Endothelial cell of umbilical vein (primary cell): ENCODE measurements at regions not wholly inside any gene's neighbourhood (a gene's known extent, or its start where the extent isn't known, plus 50 kb on each side); places are given as distances from the start of the nearest gene placed in this dataset.

ENCODE experiments used
- EZH2 ChIP-seq: IDR thresholded peaks from 2 replicates; pipeline ENCODE4 v1.6.1; 2012; ENCODE audit warnings: borderline replicate concordance, low read depth, mild to moderate bottlenecking, moderate library complexity, low read length, inconsistent platforms; ENCODE audit not compliant: severe bottlenecking
- GATA2 ChIP-seq: IDR thresholded peaks from 2 replicates; pipeline ENCODE4 v1.7.0; 2011; ENCODE audit warnings: low read depth, mild to moderate bottlenecking, moderate library complexity, mixed read lengths, low read length; ENCODE audit not compliant: insufficient read length, insufficient read depth
- MAX ChIP-seq: IDR thresholded peaks from 2 replicates; pipeline ENCODE4 v1.6.1; 2011; ENCODE audit not compliant: insufficient read depth, insufficient read length
- POLR2A ChIP-seq: IDR thresholded peaks from 2 replicates; pipeline ENCODE4 v1.6.1; 2012; ENCODE audit warnings: low read depth, mild to moderate bottlenecking, control low read depth, low read length
- POLR2AphosphoS5 ChIP-seq: IDR thresholded peaks from 2 replicates; pipeline ENCODE4 v1.6.1; 2012; ENCODE audit warnings: low read depth, mild to moderate bottlenecking, control low read depth, low read length, moderate library complexity; ENCODE audit not compliant: insufficient read depth
- TF ChIP-seq, protein P1 (sequence below), 2 donors: IDR thresholded peaks; 1 replicate in 1 of 2; 2 replicates in 1 of 2; pipeline ENCODE4 v1.5.1; 2011; ENCODE audit warnings: low read length in 2 of 2, mild to moderate bottlenecking in 2 of 2, moderate library complexity in 2 of 2, control low read depth in 1 of 2, inconsistent platforms in 1 of 2, low read depth in 1 of 2; ENCODE audit not compliant: insufficient read depth in 1 of 2; ENCODE audit errors: extremely low read depth in 1 of 2

GRCh38 chr14:48973151-48973550, 613.0 kb downstream of the RPS29 start:
- TF ChIP-seq POLR2A (no peak), POLR2AphosphoS5 (no peak), GATA2 (no peak), MAX (no peak), EZH2 (no peak)
- TF ChIP-seq, protein P1, sequence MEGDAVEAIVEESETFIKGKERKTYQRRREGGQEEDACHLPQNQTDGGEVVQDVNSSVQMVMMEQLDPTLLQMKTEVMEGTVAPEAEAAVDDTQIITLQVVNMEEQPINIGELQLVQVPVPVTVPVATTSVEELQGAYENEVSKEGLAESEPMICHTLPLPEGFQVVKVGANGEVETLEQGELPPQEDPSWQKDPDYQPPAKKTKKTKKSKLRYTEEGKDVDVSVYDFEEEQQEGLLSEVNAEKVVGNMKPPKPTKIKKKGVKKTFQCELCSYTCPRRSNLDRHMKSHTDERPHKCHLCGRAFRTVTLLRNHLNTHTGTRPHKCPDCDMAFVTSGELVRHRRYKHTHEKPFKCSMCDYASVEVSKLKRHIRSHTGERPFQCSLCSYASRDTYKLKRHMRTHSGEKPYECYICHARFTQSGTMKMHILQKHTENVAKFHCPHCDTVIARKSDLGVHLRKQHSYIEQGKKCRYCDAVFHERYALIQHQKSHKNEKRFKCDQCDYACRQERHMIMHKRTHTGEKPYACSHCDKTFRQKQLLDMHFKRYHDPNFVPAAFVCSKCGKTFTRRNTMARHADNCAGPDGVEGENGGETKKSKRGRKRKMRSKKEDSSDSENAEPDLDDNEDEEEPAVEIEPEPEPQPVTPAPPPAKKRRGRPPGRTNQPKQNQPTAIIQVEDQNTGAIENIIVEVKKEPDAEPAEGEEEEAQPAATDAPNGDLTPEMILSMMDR (IDR thresholded peaks at IDR 0.05; ENCODE audit: extremely low read depth in 1 of 2, insufficient read depth in 1 of 2, low read depth in 1 of 2, low read length in 2 of 2): no peak
